DOHH2 (cell line): ENCODE measurements at regions not wholly inside any gene's neighbourhood (a gene's known extent, or its start where the extent isn't known, plus 50 kb on each side); places are given as distances from the start of the nearest gene placed in this dataset.
"Not testable (repeated sequence)": the region's sequence is repeated elsewhere in the genome, so short reads cannot be mapped to it uniquely, and the experiment has no call there.

Experiments used
- CTCF ChIP-seq: fragments of 200-600 bp; sonication (generic); IDR thresholded peaks from one replicate; pipeline ENCODE4 v1.5.1; 2014; ENCODE audit warnings: antibody characterized with exemption, mild to moderate bottlenecking, low read depth, low read length; ENCODE audit not compliant: poor library complexity, severe bottlenecking
- EZH2phosphoT487 ChIP-seq: fragments of 200-600 bp; sonication (generic); IDR thresholded peaks from 2 replicates; pipeline ENCODE4 v1.6.1; 2017; ENCODE audit warnings: borderline replicate concordance, mild to moderate bottlenecking, antibody characterized with exemption, low read length, moderate library complexity, mixed read lengths

- TF ChIP-seq CTCF, EZH2phosphoT487: not testable (repeated sequence)
Measured at GRCh38 chr6:57815826-57816225, 498.4 kb downstream of the PRIM2 start.
